Tibial nerve (tissue), 3 donors: ENCODE measurements at regions not wholly inside any gene's neighbourhood (a gene's known extent, or its start where the extent isn't known, plus 50 kb on each side); places are given as distances from the start of the nearest gene placed in this dataset.

Experiments
- POLR2A ChIP-seq, 2 donors: fragments of 450-650 bp; IDR thresholded peaks; one replicate each; pipeline ENCODE4 v1.6.1; 2017; ENCODE audit warnings: antibody characterized with exemption in 2 of 2, mild to moderate bottlenecking in 2 of 2, moderate library complexity in 2 of 2
- TF ChIP-seq, protein P1 (sequence below), 5 experiments: fragments of 200-600 bp in 3 of 5; fragments of 450-650 bp in 2 of 5; sonication (generic) in 3 of 5; IDR thresholded peaks; one replicate each; pipeline ENCODE4 v1.5.1; 2016 to 2019; ENCODE audit warnings: antibody characterized with exemption in 5 of 5, mild to moderate bottlenecking in 3 of 5, moderate library complexity in 2 of 5

DNA sequence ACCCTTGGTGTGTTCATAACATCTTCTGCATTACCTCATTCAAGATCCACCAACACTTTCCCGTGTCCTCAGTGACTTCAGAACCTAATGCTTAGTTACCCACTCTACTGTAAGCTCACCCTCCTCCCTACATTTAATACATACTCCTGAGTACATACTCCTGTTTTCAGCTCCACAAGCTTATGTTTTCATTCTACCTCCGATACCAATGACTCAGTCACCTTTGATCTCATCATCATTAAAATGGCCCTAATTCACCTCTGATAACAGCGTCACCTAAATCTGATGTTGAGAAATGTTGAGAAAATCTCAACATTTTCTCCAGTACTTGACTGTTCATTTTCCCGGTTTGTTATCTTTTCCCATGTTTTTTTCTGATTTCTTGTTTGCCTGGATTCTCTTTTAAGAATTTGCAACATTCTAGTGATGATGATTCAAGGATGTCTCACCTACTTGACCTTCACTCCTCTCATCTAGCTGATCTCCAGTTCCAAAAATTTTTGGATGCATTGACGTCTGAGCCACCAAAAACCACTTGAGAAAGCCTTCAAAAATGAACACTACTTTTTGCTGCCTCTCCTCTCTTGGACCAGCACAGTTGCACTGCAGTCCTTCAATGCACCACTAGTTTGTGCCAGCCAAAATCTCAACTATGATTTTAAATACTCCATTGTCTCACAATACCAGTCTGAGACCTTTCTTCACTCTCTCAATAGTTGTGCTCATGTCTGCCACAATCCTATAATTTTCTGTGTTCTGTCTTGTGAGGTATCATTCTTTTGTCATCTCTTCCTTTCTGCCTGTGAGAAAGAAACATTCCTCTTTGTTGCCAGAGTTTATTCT, 220.7 kb upstream of the SEMA6D start:
- no peak for TF ChIP-seq POLR2A (IDR thresholded peaks at IDR 0.05)
- TF ChIP-seq, protein P1, sequence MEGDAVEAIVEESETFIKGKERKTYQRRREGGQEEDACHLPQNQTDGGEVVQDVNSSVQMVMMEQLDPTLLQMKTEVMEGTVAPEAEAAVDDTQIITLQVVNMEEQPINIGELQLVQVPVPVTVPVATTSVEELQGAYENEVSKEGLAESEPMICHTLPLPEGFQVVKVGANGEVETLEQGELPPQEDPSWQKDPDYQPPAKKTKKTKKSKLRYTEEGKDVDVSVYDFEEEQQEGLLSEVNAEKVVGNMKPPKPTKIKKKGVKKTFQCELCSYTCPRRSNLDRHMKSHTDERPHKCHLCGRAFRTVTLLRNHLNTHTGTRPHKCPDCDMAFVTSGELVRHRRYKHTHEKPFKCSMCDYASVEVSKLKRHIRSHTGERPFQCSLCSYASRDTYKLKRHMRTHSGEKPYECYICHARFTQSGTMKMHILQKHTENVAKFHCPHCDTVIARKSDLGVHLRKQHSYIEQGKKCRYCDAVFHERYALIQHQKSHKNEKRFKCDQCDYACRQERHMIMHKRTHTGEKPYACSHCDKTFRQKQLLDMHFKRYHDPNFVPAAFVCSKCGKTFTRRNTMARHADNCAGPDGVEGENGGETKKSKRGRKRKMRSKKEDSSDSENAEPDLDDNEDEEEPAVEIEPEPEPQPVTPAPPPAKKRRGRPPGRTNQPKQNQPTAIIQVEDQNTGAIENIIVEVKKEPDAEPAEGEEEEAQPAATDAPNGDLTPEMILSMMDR (IDR thresholded peaks at IDR 0.05), result no peak
